Activated naive CD4-positive, alpha-beta T cell treated with anti-CD3 and anti-CD28 coated beads, Interleukin-2, amount 50 U/mL, for 24 hours (primary cell): ENCODE measurements at regions not wholly inside any gene's neighbourhood (a gene's known extent, or its start where the extent isn't known, plus 50 kb on each side); places are given as distances from the start of the nearest gene placed in this dataset.
"Not testable (repeated sequence)": the region's sequence is repeated elsewhere in the genome, so short reads cannot be mapped to it uniquely, and the experiment has no call there.

Experiments
- H3K27ac Mint-ChIP-seq: one replicate; pipeline ENCODE4 v1.8.0; 2021; ENCODE audit warnings: mild to moderate bottlenecking, mixed read lengths
- H3K27me3 Mint-ChIP-seq: one replicate; pipeline ENCODE4 v1.8.0; 2021; ENCODE audit warnings: mixed read lengths
- H3K36me3 Mint-ChIP-seq: one replicate; pipeline ENCODE4 v1.8.0; 2021; ENCODE audit warnings: mixed read lengths
- H3K4me1 Mint-ChIP-seq: one replicate; pipeline ENCODE4 v1.8.0; 2021; ENCODE audit warnings: mixed read lengths
- H3K4me3 Mint-ChIP-seq: one replicate; pipeline ENCODE4 v1.8.0; 2021; ENCODE audit warnings: mild to moderate bottlenecking, mixed read lengths
- H3K9me3 Mint-ChIP-seq: one replicate; pipeline ENCODE4 v1.8.0; 2021; ENCODE audit warnings: mixed read lengths

- no peak overlapping the region for H3K27ac Mint-ChIP-seq
- peaks cover 12% of the 10 kb centered on the region for H3K9me3 Mint-ChIP-seq
- H3K36me3 Mint-ChIP-seq = no peaks in the 10 kb centered on the region
- H3K4me3 Mint-ChIP-seq = no peak overlapping the region
- H3K27me3 Mint-ChIP-seq = no peaks in the 10 kb centered on the region
- H3K4me1 Mint-ChIP-seq = no peaks in the 10 kb centered on the region
These were observed 1196.1 kb upstream of the CDH2 start for GRCh38 chr18:29373000-29373399.

DNA sequence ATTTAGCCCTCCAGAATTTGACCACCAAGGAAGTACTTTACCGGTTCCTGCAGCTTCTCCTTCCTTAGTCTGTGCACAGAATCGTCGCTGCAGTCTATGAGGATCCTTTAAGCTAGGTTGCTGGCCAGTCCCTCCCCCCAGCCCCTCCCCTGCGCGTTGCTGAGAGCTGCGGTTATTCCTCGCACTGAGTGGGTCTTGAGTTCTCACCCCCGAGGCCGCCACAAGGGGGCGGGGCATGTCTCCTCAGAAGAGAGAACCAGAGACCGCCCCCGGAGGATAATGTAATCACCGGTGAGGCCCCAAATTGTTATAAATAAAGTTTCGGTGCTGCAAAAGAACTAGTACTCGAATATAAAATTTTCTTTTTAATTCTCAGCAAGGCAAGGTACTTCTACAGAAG is 1184.9 kb upstream of the CDH2 start:
- Mint-ChIP-seq H3K4me3 (no peak overlapping the region), H3K27ac (no peak overlapping the region), H3K27me3 (no peaks in the 10 kb centered on the region), H3K4me1 (no peaks in the 10 kb centered on the region), H3K36me3 (no peaks in the 10 kb centered on the region), H3K9me3 (peaks cover 8% of the 10 kb centered on the region)

DNA sequence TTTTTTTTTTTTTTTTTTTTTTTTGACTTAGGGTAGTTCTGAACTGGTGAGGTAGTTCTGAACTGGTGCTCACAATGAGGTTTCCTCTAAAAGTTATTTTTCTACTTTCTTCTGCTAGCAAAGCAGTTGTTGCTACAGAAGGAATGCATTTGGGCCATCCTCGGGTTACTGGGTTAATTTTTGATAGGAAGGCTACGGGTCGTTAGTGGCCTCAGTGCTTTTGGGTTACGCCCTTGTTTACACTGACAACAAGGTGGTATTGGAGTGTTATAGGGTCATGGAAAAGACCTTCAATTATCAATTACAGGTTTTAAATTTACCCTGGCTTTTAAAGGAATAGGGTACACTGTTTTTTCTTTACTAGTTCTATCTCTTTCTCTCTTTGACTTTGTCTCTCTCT is 1183.7 kb upstream of the CDH2 start:
- H3K27ac Mint-ChIP-seq, H3K27me3 Mint-ChIP-seq: not testable (repeated sequence)

GRCh38 chr18:29359222-29359621 is 1182.3 kb upstream of the CDH2 start:
- H3K9me3 Mint-ChIP-seq = peaks cover 15% of the 10 kb centered on the region
- not testable (repeated sequence) for H3K27me3 Mint-ChIP-seq, H3K36me3 Mint-ChIP-seq, H3K27ac Mint-ChIP-seq, H3K4me3 Mint-ChIP-seq, H3K4me1 Mint-ChIP-seq

More for the DNA sequence above, 1183.7 kb upstream of the CDH2 start:
- H3K9me3 Mint-ChIP-seq, H3K4me1 Mint-ChIP-seq, H3K4me3 Mint-ChIP-seq, H3K36me3 Mint-ChIP-seq: not testable (repeated sequence)

- H3K36me3 Mint-ChIP-seq = no peaks in the 10 kb centered on the region
- H3K4me1 Mint-ChIP-seq = no peaks in the 10 kb centered on the region
- no peaks in the 10 kb centered on the region for H3K27me3 Mint-ChIP-seq
- no peak overlapping the region for H3K27ac Mint-ChIP-seq
- no peak overlapping the region for H3K4me3 Mint-ChIP-seq
- peaks cover 11% of the 10 kb centered on the region for H3K9me3 Mint-ChIP-seq
These were observed 1174.2 kb upstream of the CDH2 start for GRCh38 chr18:29351171-29351570.

GRCh38 chr18:29328932-29329331 is 1152.0 kb upstream of the CDH2 start:
- Mint-ChIP-seq H3K27me3 (no peaks in the 10 kb centered on the region), H3K9me3 (peaks cover 11% of the 10 kb centered on the region), H3K27ac (no peak overlapping the region), H3K4me3 (no peak overlapping the region), H3K36me3 (no peaks in the 10 kb centered on the region), H3K4me1 (no peaks in the 10 kb centered on the region)

- Mint-ChIP-seq H3K9me3 (peaks cover 6% of the 10 kb centered on the region), H3K4me3 (no peak overlapping the region), H3K36me3 (no peaks in the 10 kb centered on the region), H3K27ac (no peak overlapping the region), H3K27me3 (no peaks in the 10 kb centered on the region), H3K4me1 (no peaks in the 10 kb centered on the region)
These were observed 1149.3 kb upstream of the CDH2 start for GRCh38 chr18:29326214-29326613.

DNA sequence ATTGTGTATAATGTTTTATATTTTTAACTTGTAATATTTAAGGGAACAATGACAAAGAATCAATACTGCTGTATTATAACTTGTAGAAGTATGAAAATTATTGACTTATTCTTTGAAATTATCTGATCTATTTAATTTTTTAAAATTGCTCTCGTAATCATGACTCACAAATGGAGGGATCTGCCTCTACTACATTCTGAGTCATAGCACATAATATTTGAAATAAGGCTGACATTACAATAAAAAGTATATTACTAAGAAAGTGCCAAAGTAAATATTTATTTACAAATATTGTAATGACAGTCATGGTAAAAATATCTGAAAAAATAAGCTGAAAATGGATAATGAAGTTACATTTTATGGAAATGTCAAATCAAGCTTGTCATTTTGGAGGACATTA is 1144.6 kb upstream of the CDH2 start:
- H3K27me3 Mint-ChIP-seq = no peaks in the 10 kb centered on the region
- H3K4me1 Mint-ChIP-seq = no peaks in the 10 kb centered on the region
- H3K4me3 Mint-ChIP-seq = no peak overlapping the region
- H3K27ac Mint-ChIP-seq = no peak overlapping the region
- H3K36me3 Mint-ChIP-seq = no peaks in the 10 kb centered on the region
- H3K9me3 Mint-ChIP-seq = peaks cover 11% of the 10 kb centered on the region

DNA sequence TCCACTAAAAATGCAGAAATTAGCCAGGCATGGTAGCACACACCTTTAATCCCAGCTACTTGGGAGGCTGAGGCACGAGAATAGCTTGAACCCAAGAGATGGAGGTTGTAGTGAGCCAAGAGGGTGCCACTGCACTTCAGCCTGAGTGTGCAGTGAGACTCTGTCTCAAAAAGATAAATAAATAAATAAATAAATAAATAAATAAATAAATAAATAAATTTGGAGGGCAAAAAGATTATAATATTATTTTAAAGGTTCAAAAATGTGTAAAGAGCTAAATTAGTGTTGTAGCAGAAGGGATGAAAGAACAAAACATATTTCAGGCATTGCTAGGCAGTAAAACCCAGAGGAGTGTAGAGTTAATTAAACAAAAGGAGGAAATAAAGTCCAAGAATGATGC is 1136.4 kb upstream of the CDH2 start:
- Mint-ChIP-seq H3K4me1 (no peaks in the 10 kb centered on the region), H3K36me3 (no peaks in the 10 kb centered on the region), H3K4me3 (no peak overlapping the region)

DNA sequence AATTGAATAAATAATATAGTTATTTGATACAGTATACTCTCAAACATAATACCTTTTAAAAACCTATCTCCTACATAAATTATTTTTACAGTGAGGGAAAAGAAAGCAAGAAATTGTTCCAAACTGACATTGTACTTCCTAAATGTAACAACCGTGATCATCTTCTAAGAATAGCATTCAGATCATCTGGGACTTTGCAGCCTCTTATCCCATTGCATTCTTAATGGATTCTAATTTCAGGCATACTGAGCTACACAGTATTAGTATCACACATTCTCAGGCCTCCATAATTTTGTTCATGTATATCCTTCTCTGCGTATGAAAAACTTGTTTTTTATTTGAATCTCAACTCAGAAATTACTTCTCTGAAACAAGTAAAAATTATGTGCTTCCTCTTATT is 1134.7 kb upstream of the CDH2 start:
- H3K27me3 Mint-ChIP-seq = no peaks in the 10 kb centered on the region
- peaks cover 9% of the 10 kb centered on the region for H3K9me3 Mint-ChIP-seq
- H3K36me3 Mint-ChIP-seq = no peaks in the 10 kb centered on the region
- H3K4me3 Mint-ChIP-seq = no peak overlapping the region
- H3K27ac Mint-ChIP-seq = no peak overlapping the region
- no peaks in the 10 kb centered on the region for H3K4me1 Mint-ChIP-seq

More for the DNA sequence above, 1136.4 kb upstream of the CDH2 start:
- Mint-ChIP-seq H3K27ac (no peak overlapping the region), H3K27me3 (no peaks in the 10 kb centered on the region), H3K9me3 (peaks cover 9% of the 10 kb centered on the region)

DNA sequence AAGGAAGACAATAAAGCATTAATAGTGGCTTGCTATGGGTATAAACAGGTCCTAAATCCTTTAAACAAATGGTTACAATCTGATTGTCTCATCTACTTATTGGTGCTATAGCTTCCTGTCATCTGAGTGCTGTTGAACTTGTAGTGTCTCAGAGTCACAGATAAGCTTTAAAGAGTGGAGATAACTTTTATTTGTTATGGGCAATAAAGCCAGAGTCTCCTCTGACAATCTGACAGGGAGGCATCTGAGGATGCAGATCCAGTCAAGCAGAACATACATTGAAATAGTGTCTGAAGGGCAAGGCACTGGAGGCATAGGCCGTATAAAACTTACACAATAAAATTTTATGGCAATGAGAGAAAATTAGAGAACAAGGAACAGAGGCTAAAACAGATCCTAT is 1132.4 kb upstream of the CDH2 start:
- H3K9me3 Mint-ChIP-seq = peaks cover 9% of the 10 kb centered on the region
- H3K27me3 Mint-ChIP-seq = no peaks in the 10 kb centered on the region
- H3K4me3 Mint-ChIP-seq = no peak overlapping the region
- H3K27ac Mint-ChIP-seq = no peak overlapping the region
- no peaks in the 10 kb centered on the region for H3K4me1 Mint-ChIP-seq
- no peaks in the 10 kb centered on the region for H3K36me3 Mint-ChIP-seq

- Mint-ChIP-seq H3K4me3 (no peak overlapping the region), H3K36me3 (no peaks in the 10 kb centered on the region), H3K27me3 (no peaks in the 10 kb centered on the region), H3K4me1 (no peaks in the 10 kb centered on the region), H3K27ac (no peak overlapping the region), H3K9me3 (peaks cover 9% of the 10 kb centered on the region)
These were observed 1131.1 kb upstream of the CDH2 start for GRCh38 chr18:29307982-29308381.

GRCh38 chr18:29307231-29307630 is 1130.3 kb upstream of the CDH2 start:
- Mint-ChIP-seq H3K27ac (no peak overlapping the region), H3K36me3 (no peaks in the 10 kb centered on the region), H3K27me3 (no peaks in the 10 kb centered on the region), H3K4me1 (no peaks in the 10 kb centered on the region), H3K4me3 (no peak overlapping the region), H3K9me3 (peaks cover 7% of the 10 kb centered on the region)

GRCh38 chr18:29305516-29305915 is 1128.6 kb upstream of the CDH2 start:
- no peaks in the 10 kb centered on the region for H3K27me3 Mint-ChIP-seq
- H3K27ac Mint-ChIP-seq = no peak overlapping the region
- H3K4me3 Mint-ChIP-seq = no peak overlapping the region
- no peaks in the 10 kb centered on the region for H3K4me1 Mint-ChIP-seq
- peaks cover 5% of the 10 kb centered on the region for H3K9me3 Mint-ChIP-seq
- H3K36me3 Mint-ChIP-seq = no peaks in the 10 kb centered on the region

GRCh38 chr18:29301048-29301447 is 1124.1 kb upstream of the CDH2 start:
- no peak overlapping the region for H3K4me3 Mint-ChIP-seq
- no peaks in the 10 kb centered on the region for H3K36me3 Mint-ChIP-seq
- H3K27me3 Mint-ChIP-seq = no peaks in the 10 kb centered on the region
- no peak overlapping the region for H3K27ac Mint-ChIP-seq
- peaks cover 5% of the 10 kb centered on the region for H3K9me3 Mint-ChIP-seq
- no peaks in the 10 kb centered on the region for H3K4me1 Mint-ChIP-seq

- no peaks in the 10 kb centered on the region for H3K36me3 Mint-ChIP-seq
- H3K4me1 Mint-ChIP-seq = no peaks in the 10 kb centered on the region
- no peaks in the 10 kb centered on the region for H3K27me3 Mint-ChIP-seq
- no peak overlapping the region for H3K27ac Mint-ChIP-seq
- H3K9me3 Mint-ChIP-seq = peaks cover 4% of the 10 kb centered on the region
- no peak overlapping the region for H3K4me3 Mint-ChIP-seq
These were observed 1108.5 kb upstream of the CDH2 start for GRCh38 chr18:29285471-29285870.

GRCh38 chr18:29271501-29271900 is 1094.6 kb upstream of the CDH2 start:
- Mint-ChIP-seq H3K27me3 (no peaks in the 10 kb centered on the region), H3K27ac (no peak overlapping the region), H3K4me1 (no peaks in the 10 kb centered on the region), H3K4me3 (no peak overlapping the region), H3K36me3 (no peaks in the 10 kb centered on the region), H3K9me3 (peaks cover 4% of the 10 kb centered on the region)
